Mesenchymal stem cell (in vitro differentiated cells and primary cell): ENCODE measurements at regions not wholly inside any gene's neighbourhood (a gene's known extent, or its start where the extent isn't known, plus 50 kb on each side); places are given as distances from the start of the nearest gene placed in this dataset.

Experiments used
- DNase-seq: peaks from one replicate; pipeline ENCODE4 v3.0.0-alpha.2; 2013
- H2AFZ ChIP-seq: one replicate; pipeline ENCODE4 v1.6.1; 2013; ENCODE audit warnings: low read depth, mild to moderate bottlenecking, control low read depth, inconsistent platforms, low read length, moderate library complexity
- H2AK5ac ChIP-seq: 2 replicates; pipeline ENCODE4 v1.6.1; 2013; ENCODE audit warnings: low read length, moderate library complexity, mild to moderate bottlenecking, inconsistent platforms; ENCODE audit not compliant: severe bottlenecking
- H2BK120ac ChIP-seq: one replicate; pipeline ENCODE4 v1.6.1; 2013; ENCODE audit warnings: low read depth, mild to moderate bottlenecking, inconsistent platforms, low read length, moderate library complexity
- H2BK12ac ChIP-seq, 2 experiments: one replicate each; pipeline ENCODE4 v1.6.1; 2013; ENCODE audit warnings: inconsistent platforms in 2 of 2, low read length in 2 of 2, mild to moderate bottlenecking in 2 of 2, moderate library complexity in 2 of 2, control low read depth in 1 of 2
- H2BK15ac ChIP-seq: one replicate; pipeline ENCODE4 v1.6.1; 2013; ENCODE audit warnings: mild to moderate bottlenecking, low read depth, inconsistent platforms; ENCODE audit not compliant: poor library complexity, severe bottlenecking
- H2BK5ac ChIP-seq: 2 replicates; pipeline ENCODE4 v1.6.1; 2013; ENCODE audit warnings: low read depth, mild to moderate bottlenecking, low read length, control low read depth, inconsistent platforms; ENCODE audit not compliant: poor library complexity, severe bottlenecking
- H3K14ac ChIP-seq, 2 experiments: one replicate each; pipeline ENCODE4 v1.6.1; 2013; ENCODE audit warnings: inconsistent platforms in 2 of 2, low read length in 2 of 2, control low read depth in 1 of 2, mild to moderate bottlenecking in 1 of 2, moderate library complexity in 1 of 2
- H3K18ac ChIP-seq, 2 experiments: one replicate each; pipeline ENCODE4 v1.6.1; 2013; ENCODE audit warnings: inconsistent platforms in 2 of 2, low read length in 2 of 2, control low read depth in 1 of 2, low read depth in 1 of 2, mild to moderate bottlenecking in 1 of 2
- H3K23ac ChIP-seq, 2 experiments: one replicate each; pipeline ENCODE4 v1.6.1; 2013; ENCODE audit warnings: inconsistent platforms in 2 of 2, low read length in 2 of 2, mild to moderate bottlenecking in 2 of 2, moderate library complexity in 2 of 2, control low read depth in 1 of 2
- H3K27ac ChIP-seq: 2 replicates; pipeline ENCODE4 v1.5.1; 2013; ENCODE audit warnings: mild to moderate bottlenecking, moderate library complexity, low read length, control low read depth, inconsistent platforms; ENCODE audit not compliant: poor library complexity, severe bottlenecking
- H3K27me3 ChIP-seq, 2 experiments: 2 replicates each; pipeline versions ENCODE4 v1.6.1 to v1.7.0; 2013; ENCODE audit warnings: low read length in 2 of 2, mild to moderate bottlenecking in 2 of 2, moderate library complexity in 2 of 2, control low read depth in 1 of 2, inconsistent platforms in 1 of 2; ENCODE audit not compliant: control insufficient read depth in 1 of 2, insufficient read depth in 1 of 2
- H3K36me3 ChIP-seq, 2 experiments: 2 replicates each; pipeline versions ENCODE4 v1.6.1 to v1.7.0; 2013; ENCODE audit warnings: low read length in 2 of 2, control low read depth in 1 of 2, inconsistent platforms in 1 of 2, low read depth in 1 of 2, mild to moderate bottlenecking in 1 of 2; ENCODE audit not compliant: insufficient read depth in 2 of 2, control insufficient read depth in 1 of 2
- H3K4ac ChIP-seq, 2 experiments: one replicate each; pipeline ENCODE4 v1.6.1; 2013; ENCODE audit warnings: inconsistent platforms in 2 of 2, low read length in 2 of 2, mild to moderate bottlenecking in 2 of 2, moderate library complexity in 2 of 2, control low read depth in 1 of 2, low read depth in 1 of 2
- H3K4me1 ChIP-seq: 2 replicates; pipeline ENCODE4 v1.6.1; 2013; ENCODE audit warnings: low read depth, low read length, control low read depth; ENCODE audit not compliant: control insufficient read depth, insufficient read depth
- H3K4me2 ChIP-seq: 2 replicates; pipeline ENCODE4 v1.6.1; 2013; ENCODE audit warnings: low read length, mild to moderate bottlenecking, inconsistent platforms; ENCODE audit not compliant: poor library complexity, severe bottlenecking
- H3K4me3 ChIP-seq, 2 experiments: 2 replicates each; pipeline versions ENCODE4 v1.5.1 to v1.7.0; 2013; ENCODE audit warnings: low read length in 2 of 2, mild to moderate bottlenecking in 2 of 2, control low read depth in 1 of 2, low read depth in 1 of 2; ENCODE audit not compliant: insufficient read depth in 1 of 2
- H3K79me1 ChIP-seq: replicated peaks from 2 replicates; pipeline ENCODE4 v1.6.1; 2013; ENCODE audit warnings: mild to moderate bottlenecking, control low read depth, low read length, inconsistent platforms; ENCODE audit not compliant: poor library complexity, severe bottlenecking
- H3K9ac ChIP-seq: 2 replicates; pipeline ENCODE4 v1.7.0; 2013; ENCODE audit warnings: mild to moderate bottlenecking, low read length, moderate library complexity
- H3K9me3 ChIP-seq: 2 replicates; pipeline ENCODE4 v1.7.0; 2013; ENCODE audit warnings: mild to moderate bottlenecking, low read length; ENCODE audit not compliant: control insufficient read depth
- H4K8ac ChIP-seq: one replicate; pipeline ENCODE4 v1.6.1; 2013; ENCODE audit warnings: inconsistent platforms, mild to moderate bottlenecking, low read length, moderate library complexity
- H4K91ac ChIP-seq: one replicate; pipeline ENCODE4 v1.6.1; 2013; ENCODE audit warnings: mild to moderate bottlenecking, low read length, inconsistent platforms
- WGBS: methylation state at CpG from one replicate; pipeline ENCODE4 v1.1.7; 2013; ENCODE audit warnings: mixed read lengths; 5-methylcytosine and 5-hydroxymethylcytosine counted together

DNA sequence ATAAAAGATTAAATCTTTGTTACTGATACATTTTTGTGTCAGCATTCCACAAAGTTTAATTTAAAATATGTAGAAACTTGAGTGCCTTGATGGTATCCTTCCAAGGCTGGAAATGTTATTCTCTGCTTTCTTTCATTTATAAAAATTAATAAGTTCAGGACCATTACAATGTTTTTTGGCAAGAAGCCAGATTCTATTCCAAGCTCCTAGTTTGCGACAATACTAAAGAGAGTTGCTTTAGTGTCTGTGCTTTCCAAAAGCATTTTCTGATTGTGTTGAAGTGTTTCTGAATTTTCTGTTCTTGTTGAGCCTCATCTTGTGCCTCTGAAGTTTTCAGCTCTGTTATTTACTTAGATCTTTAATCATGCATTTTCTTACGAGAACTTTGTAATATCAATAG lies 516.2 kb downstream of the KCTD8 start:
- Histone ChIP-seq H4K91ac (no peak overlapping the region), H3K79me1 (no peaks in the 10 kb centered on the region), H2AFZ (no peak overlapping the region), H4K8ac (no peak overlapping the region), H3K4me2 (no peak overlapping the region), H3K4me3 (no peak overlapping the region), H3K36me3 (no peaks in the 10 kb centered on the region), H3K4ac (no peak overlapping the region), H3K18ac (no peak overlapping the region), H3K27me3 (no peaks in the 10 kb centered on the region), H2BK120ac (no peak overlapping the region), H3K27ac (no peak overlapping the region), H2BK5ac (no peak overlapping the region), H3K4me1 (no peaks in the 10 kb centered on the region), H3K14ac (no peak overlapping the region), H2BK12ac (no peak overlapping the region), H3K23ac (no peak overlapping the region), H2BK15ac (no peak overlapping the region), H3K9me3 (no peaks in the 10 kb centered on the region), H3K9ac (no peak overlapping the region), H2AK5ac (no peak overlapping the region)
- DNase-seq = no peak
- 70% methylated on average over 2 of the region's 2 CpGs for WGBS

DNA sequence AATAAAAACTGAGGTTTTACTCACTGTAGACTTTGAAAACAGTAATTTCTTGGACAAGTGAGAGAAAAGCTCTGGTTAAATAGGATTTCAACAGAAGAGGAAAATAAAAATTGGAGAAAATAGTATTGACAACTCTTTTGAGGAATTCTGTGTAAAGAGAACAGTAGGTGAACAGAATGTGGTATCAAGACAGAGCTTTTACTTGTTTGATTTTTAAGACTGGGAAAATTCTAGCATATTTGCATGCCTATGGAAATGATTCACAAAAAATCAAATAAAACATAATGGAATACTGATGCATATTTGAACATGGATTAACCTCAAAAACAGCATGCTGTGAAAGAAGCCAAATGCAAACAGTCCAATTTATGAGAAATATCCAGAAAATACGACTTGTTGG lies 504.6 kb downstream of the KCTD8 start:
- no peak overlapping the region for H2BK15ac ChIP-seq

DNA sequence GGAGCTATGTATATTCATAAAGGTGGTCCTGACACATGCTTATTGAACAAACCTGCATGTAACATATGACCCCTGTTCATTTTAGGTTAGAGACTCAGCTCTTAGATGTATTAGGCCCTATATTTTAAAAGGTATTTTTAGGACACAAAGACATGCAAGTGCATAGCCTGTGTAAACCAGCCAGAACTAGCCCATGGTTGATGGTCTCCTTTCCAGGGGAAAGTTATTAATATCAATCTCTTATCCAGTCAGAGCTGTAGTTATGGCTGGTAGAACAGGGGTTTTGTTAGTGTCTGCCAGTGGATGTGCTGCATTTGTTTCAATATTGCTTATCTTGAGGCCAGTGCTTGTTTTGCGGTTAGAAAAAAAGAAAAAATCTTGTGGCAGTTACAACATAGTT lies 488.6 kb downstream of the KCTD8 start:
- H3K27ac ChIP-seq = no peak overlapping the region
- no peak overlapping the region for H2BK12ac ChIP-seq
- H4K91ac ChIP-seq = no peak overlapping the region
- no peaks in the 10 kb centered on the region for H3K4me1 ChIP-seq
- H3K9me3 ChIP-seq = no peaks in the 10 kb centered on the region
- H3K27me3 ChIP-seq = no peaks in the 10 kb centered on the region
- H3K9ac ChIP-seq = no peak overlapping the region
- no peak overlapping the region for H3K14ac ChIP-seq
- no peaks in the 10 kb centered on the region for H3K36me3 ChIP-seq
- H3K4me2 ChIP-seq = no peak overlapping the region
- no peak overlapping the region for H3K18ac ChIP-seq
- no peak overlapping the region for H3K23ac ChIP-seq
- H3K79me1 ChIP-seq = no peaks in the 10 kb centered on the region
- no peak overlapping the region for H2AFZ ChIP-seq
- no peak for DNase-seq
- H3K4me3 ChIP-seq = no peak overlapping the region
- H2BK120ac ChIP-seq = no peak overlapping the region
- H3K4ac ChIP-seq = no peak overlapping the region
- H2BK5ac ChIP-seq = no peak overlapping the region
- no peak overlapping the region for H2AK5ac ChIP-seq
- no peak overlapping the region for H2BK15ac ChIP-seq
- H4K8ac ChIP-seq = no peak overlapping the region
- WGBS = 83% methylated on average over 1 of the region's 1 CpG

More for the DNA sequence above, 504.6 kb downstream of the KCTD8 start:
- Histone ChIP-seq H2BK120ac (no peak overlapping the region), H4K91ac (no peak overlapping the region), H3K23ac (no peak overlapping the region), H3K27ac (no peak overlapping the region), H3K9me3 (no peaks in the 10 kb centered on the region), H3K36me3 (no peaks in the 10 kb centered on the region), H3K4me3 (no peak overlapping the region), H3K9ac (no peak overlapping the region), H3K4me2 (no peak overlapping the region), H3K4me1 (no peaks in the 10 kb centered on the region), H2AK5ac (no peak overlapping the region), H2BK5ac (no peak overlapping the region), H2AFZ (no peak overlapping the region), H3K27me3 (no peaks in the 10 kb centered on the region), H3K18ac (no peak overlapping the region), H2BK12ac (no peak overlapping the region), H3K4ac (no peak overlapping the region), H4K8ac (no peak overlapping the region), H3K14ac (no peak overlapping the region), H3K79me1 (no peaks in the 10 kb centered on the region)
- no peak for DNase-seq
- WGBS = no CpG with 5 or more reads among the region's 1 CpG

DNA sequence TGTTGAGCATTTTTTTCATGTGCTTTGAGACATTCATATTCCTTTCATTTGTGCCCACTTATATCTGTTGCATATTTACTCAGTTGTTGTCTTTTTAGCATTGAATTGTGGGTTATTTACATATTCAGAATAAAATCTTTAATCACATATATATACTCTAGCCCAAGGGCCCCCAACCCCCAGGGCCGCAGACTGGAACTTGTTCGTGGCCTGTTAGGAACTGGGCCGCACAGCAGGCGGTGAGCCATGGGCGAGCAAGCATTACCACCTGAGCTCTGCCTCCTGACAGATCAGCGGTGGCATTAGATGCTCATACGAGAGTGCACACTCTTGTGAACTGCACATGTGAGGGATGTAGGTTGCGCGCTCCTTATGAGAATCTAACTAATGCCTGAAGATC lies 480.6 kb downstream of the KCTD8 start:
- no peak overlapping the region for H2AK5ac ChIP-seq
- no peaks in the 10 kb centered on the region for H3K36me3 ChIP-seq
- H2BK5ac ChIP-seq = no peak overlapping the region
- H3K4me1 ChIP-seq = no peaks in the 10 kb centered on the region
- H2AFZ ChIP-seq = no peak overlapping the region
- no peak overlapping the region for H2BK12ac ChIP-seq
- H3K4me3 ChIP-seq = no peak overlapping the region
- H3K27me3 ChIP-seq = no peaks in the 10 kb centered on the region
- no peak overlapping the region for H3K18ac ChIP-seq
- no peak overlapping the region for H3K4ac ChIP-seq
- no peaks in the 10 kb centered on the region for H3K79me1 ChIP-seq
- H3K9me3 ChIP-seq = no peaks in the 10 kb centered on the region
- no peak overlapping the region for H4K91ac ChIP-seq
- H3K4me2 ChIP-seq = no peak overlapping the region
- no peak overlapping the region for H3K9ac ChIP-seq
- no peak overlapping the region for H3K23ac ChIP-seq
- H4K8ac ChIP-seq = no peak overlapping the region
- DNase-seq = no peak
- no peak overlapping the region for H2BK120ac ChIP-seq
- H3K14ac ChIP-seq = no peak overlapping the region
- 87% methylated on average over 9 of the region's 9 CpGs for WGBS
- no peak overlapping the region for H2BK15ac ChIP-seq
- no peak overlapping the region for H3K27ac ChIP-seq
